Lung (tissue), 11 donors: ENCODE measurements at regions not wholly inside any gene's neighbourhood (a gene's known extent, or its start where the extent isn't known, plus 50 kb on each side); places are given as distances from the start of the nearest gene placed in this dataset.

Experiments
- ATAC-seq: fragments of 200-7000 bp; cut with Tn5 transposase; one replicate; pipeline ENCODE4 v1.9.1; 2020; ENCODE audit warnings: moderate number of reproducible peaks; ENCODE audit not compliant: insufficient read depth, low FRiP score
- DNase-seq, 3 donors: peaks; one replicate each; pipeline ENCODE4 v3.0.0-alpha.2; 2013 to 2017
- H3K27ac ChIP-seq, 2 donors: one replicate each; pipeline ENCODE4 v1.5.1; 2013; ENCODE audit warnings: mild to moderate bottlenecking in 2 of 2, moderate library complexity in 2 of 2, control low read depth in 1 of 2, inconsistent platforms in 1 of 2, low read depth in 1 of 2, low read length in 1 of 2
- H3K27me3 ChIP-seq, 3 donors: one replicate each; pipeline ENCODE4 v1.5.1; 2013; ENCODE audit warnings: low read length in 2 of 3; ENCODE audit not compliant: control insufficient read depth in 3 of 3, insufficient read depth in 3 of 3
- H3K36me3 ChIP-seq, 4 donors: one replicate each; pipeline ENCODE4 v1.5.1; 2013; ENCODE audit warnings: low read length in 4 of 4, mild to moderate bottlenecking in 1 of 4, moderate library complexity in 1 of 4; ENCODE audit not compliant: control insufficient read depth in 4 of 4, insufficient read depth in 4 of 4
- H3K4me1 ChIP-seq, 5 donors: one replicate each; pipeline ENCODE4 v1.5.1; 2013; ENCODE audit warnings: low read length in 5 of 5, mild to moderate bottlenecking in 2 of 5, moderate library complexity in 1 of 5; ENCODE audit not compliant: control insufficient read depth in 5 of 5, insufficient read depth in 5 of 5
- H3K4me3 ChIP-seq: one replicate; pipeline ENCODE4 v1.5.1; 2013; ENCODE audit warnings: mild to moderate bottlenecking, control low read depth, moderate library complexity
- H3K9ac ChIP-seq, 2 donors: one replicate each; pipeline ENCODE4 v1.5.1; 2013; ENCODE audit warnings: low read length in 2 of 2, control low read depth in 1 of 2; ENCODE audit not compliant: insufficient read depth in 1 of 2
- H3K9me3 ChIP-seq, 4 donors: one replicate each; pipeline ENCODE4 v1.5.1; 2013; ENCODE audit warnings: low read length in 3 of 4, mild to moderate bottlenecking in 1 of 4, moderate library complexity in 1 of 4; ENCODE audit not compliant: control insufficient read depth in 4 of 4, insufficient read depth in 3 of 4
- CTCF ChIP-seq: IDR thresholded peaks from 2 replicates; pipeline ENCODE4 v1.5.1; 2012; ENCODE audit warnings: mild to moderate bottlenecking; ENCODE audit errors: control extremely low read depth, extremely low read depth
- WGBS, 2 donors: extraction: QIAGEN DNeasy Blood & Tissue Kit; methylation state at CpG; one replicate each; pipeline ENCODE4 v1.1.7; 2013; 5-methylcytosine and 5-hydroxymethylcytosine counted together
- donor health status: control.
- donor health status: control.
- donor health status: Bipolar disorder and iron deficiency.
- donor health status: healthy.
- donor health status: DM: yes; HTN: yes; CAD: no.

GRCh38 chr1:94620345-94621031 is 78.9 kb upstream of the F3 start:
- H3K36me3 ChIP-seq = no peaks in the 10 kb centered on the region
- H3K4me1 ChIP-seq = peaks cover 0 to 15% (median 7%) of the 10 kb centered on the region in 5 donors
- no peak for DNase-seq
- H3K27me3 ChIP-seq = no peaks in the 10 kb centered on the region
- 83 to 92% methylated on average over 10 of the region's 10 CpGs for WGBS, 2 donors
- no peak for ATAC-seq
- no peak overlapping the region for H3K27ac ChIP-seq
- TF ChIP-seq CTCF = no peak
- H3K9ac ChIP-seq = no peak overlapping the region
- no peaks in the 10 kb centered on the region for H3K9me3 ChIP-seq
- no peak overlapping the region for H3K4me3 ChIP-seq

GRCh38 chr1:94619731-94620130 is 78.2 kb upstream of the F3 start:
- no peaks in the 10 kb centered on the region for H3K9me3 ChIP-seq
- peaks cover 0 to 15% (median 7%) of the 10 kb centered on the region in 5 donors for H3K4me1 ChIP-seq
- no peak for TF ChIP-seq CTCF
- no peak overlapping the region for H3K4me3 ChIP-seq
- WGBS, 2 donors = 35 to 64% methylated on average over 1 of the region's 1 CpG
- DNase-seq (no peak), ATAC-seq (no peak)
- no peaks in the 10 kb centered on the region for H3K36me3 ChIP-seq
- H3K9ac ChIP-seq = no peak overlapping the region
- H3K27me3 ChIP-seq = no peaks in the 10 kb centered on the region
- no peak overlapping the region for H3K27ac ChIP-seq

DNA sequence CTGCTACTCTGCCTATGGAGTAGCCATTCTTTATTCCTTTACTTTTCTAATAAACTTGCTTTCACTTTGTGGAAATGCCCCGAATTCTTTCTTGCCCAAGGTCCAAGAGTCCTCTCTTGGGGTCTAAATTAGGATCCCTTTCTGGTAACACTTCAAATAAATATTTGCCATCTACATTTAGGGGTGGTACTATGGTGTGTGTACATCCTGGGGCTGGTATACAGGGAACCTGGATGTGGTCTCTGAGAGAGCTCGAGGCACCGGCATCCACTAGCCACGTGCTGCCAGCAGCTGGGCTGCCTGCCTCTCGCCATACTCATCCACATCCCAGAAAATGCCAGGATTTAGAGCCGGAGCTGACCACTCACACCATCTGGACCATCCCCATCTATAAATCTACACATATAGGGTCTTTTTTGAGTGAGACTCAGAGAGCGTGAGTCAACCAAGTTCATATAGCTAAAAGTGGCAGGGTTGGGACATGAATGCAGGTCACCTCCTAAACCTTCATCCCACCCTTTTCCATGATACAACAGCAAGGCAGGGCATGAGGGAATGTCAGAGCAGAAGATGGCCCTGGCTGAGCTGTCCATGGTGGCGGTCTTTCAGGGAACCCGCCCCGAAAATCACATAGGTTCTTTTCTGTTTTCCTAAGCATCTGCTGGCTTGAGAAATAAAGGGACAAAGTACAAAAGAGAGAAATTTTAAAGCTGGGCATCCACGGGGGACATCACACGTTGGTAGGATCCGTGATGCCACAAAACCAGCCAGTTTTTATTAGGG is 76.6 kb upstream of the F3 start:
- TF ChIP-seq CTCF = no peak
- 94 to 97% methylated on average over 13 of the region's 13 CpGs for WGBS, 2 donors
- no peak overlapping the region for H3K27ac ChIP-seq
- no peak for DNase-seq
- ATAC-seq = no peak
- no peak overlapping the region for H3K4me3 ChIP-seq
- H3K9ac ChIP-seq = no peak overlapping the region
- no peaks in the 10 kb centered on the region for H3K9me3 ChIP-seq
- peaks cover 0 to 10% (median 5%) of the 10 kb centered on the region in 5 donors for H3K4me1 ChIP-seq
- no peaks in the 10 kb centered on the region for H3K27me3 ChIP-seq
- H3K36me3 ChIP-seq = no peaks in the 10 kb centered on the region
